ENCODE measurements at regions not wholly inside any gene's neighbourhood (a gene's known extent, or its start where the extent isn't known, plus 50 kb on each side); places are given as distances from the start of the nearest gene placed in this dataset.

DNA sequence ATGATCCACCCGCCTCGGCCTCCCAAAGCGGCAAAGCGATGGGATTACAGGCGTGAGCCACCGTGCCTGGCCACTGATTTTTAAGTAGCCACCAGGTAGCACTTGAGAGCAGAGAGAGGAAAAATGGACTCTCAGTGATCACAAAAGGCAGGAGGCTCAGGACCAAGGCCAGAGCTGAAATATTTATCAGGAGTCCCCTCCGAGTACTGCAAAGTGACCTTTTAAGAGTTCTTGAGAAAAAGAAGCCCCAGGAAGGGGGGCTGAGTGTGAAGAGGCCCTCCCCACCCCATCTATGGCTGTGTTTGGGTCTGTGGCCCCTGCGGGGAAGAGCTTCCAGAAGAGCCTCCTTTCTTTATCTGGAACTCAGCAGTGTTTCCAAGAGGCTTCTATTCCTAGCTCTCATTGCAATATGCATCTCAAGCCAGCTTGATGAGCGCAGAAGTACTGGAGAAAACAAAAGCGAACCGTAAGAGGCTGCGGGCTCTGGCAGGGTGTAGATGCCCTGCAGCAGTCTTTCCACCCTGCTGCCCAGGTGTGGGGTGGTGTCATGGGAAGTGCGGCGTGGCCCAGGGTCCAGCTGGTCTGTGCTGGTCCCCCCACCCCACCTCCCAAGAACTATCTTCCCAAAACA is 75.5 kb upstream of the CDK20 start:
- H3K27me3 ChIP-seq (ENCODE audit: control insufficient read depth, insufficient read depth, low read length), result no peaks in the 10 kb centered on the region
- H3K9me3 ChIP-seq (ENCODE audit: control insufficient read depth in 2 of 2, low read length in 2 of 2), result peaks cover 0 to 3% of the 10 kb centered on the region in 2 experiments
- no peak for ATAC-seq (ENCODE audit: low read depth in 2 of 2)
- no peaks in the 10 kb centered on the region for H3K4me1 ChIP-seq (ENCODE audit: control insufficient read depth, insufficient read depth, low read length, poor library complexity, severe bottlenecking)
- H3K36me3 ChIP-seq (ENCODE audit: control insufficient read depth, insufficient read depth, low read length), result no peaks in the 10 kb centered on the region
- no peak overlapping the region for H3K27ac ChIP-seq (ENCODE audit: insufficient read depth, low read length, poor library complexity, severe bottlenecking)
- Mint-ChIP-seq H3K4me3 (no peak overlapping the region), H3K27ac (no peak overlapping the region), H3K9me3 (peaks cover 0 to 6% (median 4%) of the 10 kb centered on the region in 7 donors), H3K27me3 (no peaks in the 10 kb centered on the region), H3K4me1 (peaks cover 0 to 9% (median 3%) of the 10 kb centered on the region in 4 donors), H3K36me3 (no peaks in the 10 kb centered on the region)
- no peak for DNase-seq
- no peak overlapping the region for H3K4me3 ChIP-seq (ENCODE audit: low read depth, low read length)

- peaks cover 12 to 15% of the 10 kb centered on the region in 2 experiments for H3K9me3 ChIP-seq (ENCODE audit: control insufficient read depth in 2 of 2, low read length in 2 of 2)
- peaks cover 4% of the 10 kb centered on the region for H3K27me3 Mint-ChIP-seq
- H3K27me3 ChIP-seq (ENCODE audit: control insufficient read depth, insufficient read depth, low read length), result no peaks in the 10 kb centered on the region
- no peaks in the 10 kb centered on the region for H3K36me3 ChIP-seq (ENCODE audit: control insufficient read depth, insufficient read depth, low read length)
- no peaks in the 10 kb centered on the region for H3K36me3 Mint-ChIP-seq
- H3K4me1 ChIP-seq (ENCODE audit: control insufficient read depth, insufficient read depth, low read length, poor library complexity, severe bottlenecking), result no peaks in the 10 kb centered on the region
- H3K4me3 ChIP-seq (ENCODE audit: low read depth, low read length), result no peak overlapping the region
- H3K27ac Mint-ChIP-seq, result no peak overlapping the region
- peaks cover 0 to 9% (median 4%) of the 10 kb centered on the region in 4 donors for H3K4me1 Mint-ChIP-seq
- no peak overlapping the region for H3K27ac ChIP-seq (ENCODE audit: insufficient read depth, low read length, poor library complexity, severe bottlenecking)
- peaks cover 0 to 22% (median 5%) of the 10 kb centered on the region in 7 donors for H3K9me3 Mint-ChIP-seq
- H3K4me3 Mint-ChIP-seq, result no peak overlapping the region
- no peak for ATAC-seq (ENCODE audit: low read depth in 2 of 2)
- DNase-seq, result no peak
Measured at GRCh38 chr9:88046542-88046941, 72.2 kb upstream of the CDK20 start.

DNA sequence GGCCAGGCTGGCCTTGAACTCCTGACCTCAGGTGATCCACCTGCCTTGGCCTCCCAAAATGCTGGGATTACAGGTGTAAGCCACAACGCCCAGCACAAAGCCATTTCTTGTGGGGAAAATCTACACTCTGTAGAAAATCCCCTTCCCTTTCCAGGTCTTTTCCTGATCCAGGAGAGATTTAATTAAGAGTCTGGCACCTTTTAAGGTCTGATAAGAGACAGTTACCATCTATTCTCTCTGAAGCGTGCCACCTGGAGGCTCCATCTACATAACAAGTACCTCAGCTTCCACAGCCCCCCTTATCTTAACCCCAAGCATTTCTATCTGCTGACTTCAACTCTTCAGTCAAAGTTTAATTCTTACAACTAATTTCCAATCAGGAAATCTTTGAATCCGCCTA is 71.4 kb upstream of the CDK20 start:
- no peak overlapping the region for H3K4me3 ChIP-seq (ENCODE audit: low read depth, low read length)
- no peak overlapping the region for H3K4me3 Mint-ChIP-seq
- DNase-seq (no peak), ATAC-seq (ENCODE audit: low read depth in 2 of 2) (no peak)
- no peaks in the 10 kb centered on the region for H3K36me3 ChIP-seq (ENCODE audit: control insufficient read depth, insufficient read depth, low read length)
- H3K27ac ChIP-seq (ENCODE audit: insufficient read depth, low read length, poor library complexity, severe bottlenecking), result no peak overlapping the region
- H3K27me3 ChIP-seq (ENCODE audit: control insufficient read depth, insufficient read depth, low read length), result no peaks in the 10 kb centered on the region
- H3K4me1 ChIP-seq (ENCODE audit: control insufficient read depth, insufficient read depth, low read length, poor library complexity, severe bottlenecking), result no peaks in the 10 kb centered on the region
- peaks cover 4% of the 10 kb centered on the region for H3K27me3 Mint-ChIP-seq
- H3K4me1 Mint-ChIP-seq, result peaks cover 0 to 12% (median 3%) of the 10 kb centered on the region in 4 donors
- H3K36me3 Mint-ChIP-seq, result no peaks in the 10 kb centered on the region
- H3K27ac Mint-ChIP-seq, result no peak overlapping the region
- H3K9me3 Mint-ChIP-seq, result peaks cover 0 to 22% (median 5%) of the 10 kb centered on the region in 7 donors
- peaks cover 12 to 15% of the 10 kb centered on the region in 2 experiments for H3K9me3 ChIP-seq (ENCODE audit: control insufficient read depth in 2 of 2, low read length in 2 of 2)

DNA sequence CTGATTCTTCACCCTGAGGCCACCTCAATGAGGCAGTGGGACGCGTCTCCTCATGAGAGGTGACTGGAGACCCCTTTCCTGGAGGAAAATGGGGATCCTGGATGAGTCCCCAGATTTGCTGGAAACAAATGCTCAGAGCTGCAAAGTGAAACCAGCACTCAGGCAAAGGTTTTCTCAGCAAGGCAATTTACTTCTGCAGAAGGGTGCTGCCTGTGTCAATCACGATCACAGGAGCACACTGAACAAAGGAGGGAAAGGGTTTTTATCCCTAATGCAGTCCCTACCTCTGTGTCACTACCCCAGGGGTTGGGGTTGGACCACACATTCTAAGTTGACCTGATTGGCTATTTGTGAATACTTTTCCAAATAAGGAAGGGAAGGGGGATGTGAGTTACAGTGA is 69.9 kb upstream of the CDK20 start:
- Mint-ChIP-seq H3K4me3 (no peak overlapping the region), H3K4me1 (peaks cover 0 to 8% (median 2%) of the 10 kb centered on the region in 4 donors), H3K36me3 (no peaks in the 10 kb centered on the region), H3K9me3 (peaks cover 0 to 22% (median 4%) of the 10 kb centered on the region in 7 donors), H3K27me3 (peaks cover 4% of the 10 kb centered on the region), H3K27ac (no peak overlapping the region)
- ATAC-seq (ENCODE audit: low read depth in 2 of 2), result no peak
- Histone ChIP-seq H3K27me3 (ENCODE audit: control insufficient read depth, insufficient read depth, low read length) (no peaks in the 10 kb centered on the region), H3K9me3 (ENCODE audit: control insufficient read depth in 2 of 2, low read length in 2 of 2) (peaks cover 12 to 15% of the 10 kb centered on the region in 2 experiments), H3K4me3 (ENCODE audit: low read depth, low read length) (no peak overlapping the region), H3K27ac (ENCODE audit: insufficient read depth, low read length, poor library complexity, severe bottlenecking) (no peak overlapping the region), H3K36me3 (ENCODE audit: control insufficient read depth, insufficient read depth, low read length) (no peaks in the 10 kb centered on the region), H3K4me1 (ENCODE audit: control insufficient read depth, insufficient read depth, low read length, poor library complexity, severe bottlenecking) (no peaks in the 10 kb centered on the region)
- DNase-seq, result no peak

GRCh38 chr9:88043647-88044046 is 69.3 kb upstream of the CDK20 start:
- no peak overlapping the region for H3K4me3 Mint-ChIP-seq
- H3K27me3 ChIP-seq (ENCODE audit: control insufficient read depth, insufficient read depth, low read length), result no peaks in the 10 kb centered on the region
- peaks cover 0 to 7% (median 2%) of the 10 kb centered on the region in 4 donors for H3K4me1 Mint-ChIP-seq
- H3K36me3 ChIP-seq (ENCODE audit: control insufficient read depth, insufficient read depth, low read length), result no peaks in the 10 kb centered on the region
- H3K27ac Mint-ChIP-seq, result no peak overlapping the region
- ATAC-seq (ENCODE audit: low read depth in 2 of 2) (no peak), DNase-seq (no peak)
- H3K4me3 ChIP-seq (ENCODE audit: low read depth, low read length), result no peak overlapping the region
- H3K9me3 ChIP-seq (ENCODE audit: control insufficient read depth in 2 of 2, low read length in 2 of 2), result peaks cover 12 to 19% of the 10 kb centered on the region in 2 experiments
- H3K9me3 Mint-ChIP-seq, result peaks cover 0 to 22% (median 6%) of the 10 kb centered on the region in 7 donors
- no peaks in the 10 kb centered on the region for H3K4me1 ChIP-seq (ENCODE audit: control insufficient read depth, insufficient read depth, low read length, poor library complexity, severe bottlenecking)
- peaks cover 4% of the 10 kb centered on the region for H3K27me3 Mint-ChIP-seq
- H3K27ac ChIP-seq (ENCODE audit: insufficient read depth, low read length, poor library complexity, severe bottlenecking), result no peak overlapping the region
- H3K36me3 Mint-ChIP-seq, result no peaks in the 10 kb centered on the region

DNA sequence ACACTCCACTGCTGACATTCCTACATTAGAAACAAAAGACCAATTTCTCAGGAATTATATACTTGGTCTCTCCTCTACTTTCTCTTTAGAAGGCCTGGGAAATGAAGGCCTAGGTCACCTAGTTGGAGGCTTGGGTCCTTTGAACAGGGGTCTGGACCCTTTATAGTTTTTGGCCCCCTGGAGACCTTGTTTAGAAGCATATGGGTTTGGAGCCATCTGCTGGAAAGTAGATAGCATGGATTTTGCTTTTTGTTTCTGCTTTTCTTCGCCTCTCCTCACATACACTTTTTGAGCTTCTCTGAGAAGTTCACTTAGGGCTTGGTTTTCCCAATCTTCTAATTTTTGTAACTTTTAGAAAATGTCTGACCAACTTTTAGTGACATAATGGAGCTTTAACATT is 67.1 kb upstream of the CDK20 start:
- Histone ChIP-seq H3K9me3 (ENCODE audit: control insufficient read depth in 2 of 2, low read length in 2 of 2) (peaks cover 16 to 41% of the 10 kb centered on the region in 2 experiments), H3K27ac (ENCODE audit: insufficient read depth, low read length, poor library complexity, severe bottlenecking) (no peak overlapping the region), H3K4me3 (ENCODE audit: low read depth, low read length) (no peak overlapping the region), H3K4me1 (ENCODE audit: control insufficient read depth, insufficient read depth, low read length, poor library complexity, severe bottlenecking) (no peaks in the 10 kb centered on the region), H3K27me3 (ENCODE audit: control insufficient read depth, insufficient read depth, low read length) (no peaks in the 10 kb centered on the region), H3K36me3 (ENCODE audit: control insufficient read depth, insufficient read depth, low read length) (no peaks in the 10 kb centered on the region)
- no peak overlapping the region for H3K27ac Mint-ChIP-seq
- H3K9me3 Mint-ChIP-seq, result peaks cover 0 to 32% (median 9%) of the 10 kb centered on the region in 7 donors
- peaks cover 0 to 7% (median 0%) of the 10 kb centered on the region in 4 donors for H3K4me1 Mint-ChIP-seq
- H3K4me3 Mint-ChIP-seq, result no peak overlapping the region
- ATAC-seq (ENCODE audit: low read depth in 2 of 2), result no peak
- no peaks in the 10 kb centered on the region for H3K36me3 Mint-ChIP-seq
- DNase-seq, result no peak
- H3K27me3 Mint-ChIP-seq, result peaks cover 4% of the 10 kb centered on the region

DNA sequence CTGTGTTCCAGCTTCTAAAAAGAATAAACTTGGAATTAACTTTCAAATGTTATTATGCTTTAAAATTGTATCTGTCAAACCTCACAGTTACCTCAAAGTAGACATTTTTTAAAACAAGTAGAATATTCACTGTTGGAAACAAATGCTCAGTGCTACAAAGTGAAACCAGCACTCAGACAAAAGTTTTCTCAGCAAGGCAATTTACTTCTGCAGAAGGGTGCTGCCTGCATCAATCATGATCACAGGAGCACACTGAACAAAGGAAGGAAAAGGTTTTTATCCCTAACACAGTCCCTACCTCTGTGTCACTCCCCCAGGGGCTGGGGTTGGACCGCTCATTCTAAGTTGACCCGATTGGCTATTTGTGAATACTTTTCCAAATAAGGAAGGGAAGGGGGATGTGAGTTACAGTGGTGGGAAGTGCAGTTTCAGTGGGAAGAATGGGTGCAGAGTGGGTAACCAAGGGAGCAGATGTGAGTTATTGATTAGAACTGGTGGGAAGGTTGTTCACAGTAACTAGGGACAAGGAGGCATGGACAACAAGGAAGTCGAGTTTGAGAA is 63.0 kb upstream of the CDK20 start:
- Histone ChIP-seq H3K9me3 (ENCODE audit: control insufficient read depth in 2 of 2, low read length in 2 of 2) (peaks cover 4 to 29% of the 10 kb centered on the region in 2 experiments), H3K4me1 (ENCODE audit: control insufficient read depth, insufficient read depth, low read length, poor library complexity, severe bottlenecking) (no peaks in the 10 kb centered on the region), H3K4me3 (ENCODE audit: low read depth, low read length) (no peak overlapping the region), H3K36me3 (ENCODE audit: control insufficient read depth, insufficient read depth, low read length) (no peaks in the 10 kb centered on the region), H3K27ac (ENCODE audit: insufficient read depth, low read length, poor library complexity, severe bottlenecking) (no peak overlapping the region), H3K27me3 (ENCODE audit: control insufficient read depth, insufficient read depth, low read length) (no peaks in the 10 kb centered on the region)
- ATAC-seq (ENCODE audit: low read depth in 2 of 2) (no peak), DNase-seq (no peak)
- Mint-ChIP-seq H3K36me3 (no peaks in the 10 kb centered on the region), H3K27me3 (peaks cover 9% of the 10 kb centered on the region), H3K4me3 (no peak overlapping the region), H3K27ac (no peak overlapping the region), H3K9me3 (peaks cover 0 to 22% (median 13%) of the 10 kb centered on the region in 7 donors), H3K4me1 (peaks cover 0 to 7% (median 0%) of the 10 kb centered on the region in 4 donors)

GRCh38 chr9:88034964-88035363 is 60.6 kb upstream of the CDK20 start:
- H3K4me3 Mint-ChIP-seq, result no peak overlapping the region
- peaks cover 4 to 29% of the 10 kb centered on the region in 2 experiments for H3K9me3 ChIP-seq (ENCODE audit: control insufficient read depth in 2 of 2, low read length in 2 of 2)
- H3K27ac ChIP-seq (ENCODE audit: insufficient read depth, low read length, poor library complexity, severe bottlenecking), result no peak overlapping the region
- no peaks in the 10 kb centered on the region for H3K4me1 ChIP-seq (ENCODE audit: control insufficient read depth, insufficient read depth, low read length, poor library complexity, severe bottlenecking)
- H3K27me3 Mint-ChIP-seq, result peaks cover 5% of the 10 kb centered on the region
- H3K27me3 ChIP-seq (ENCODE audit: control insufficient read depth, insufficient read depth, low read length), result no peaks in the 10 kb centered on the region
- H3K27ac Mint-ChIP-seq, result no peak overlapping the region
- no peaks in the 10 kb centered on the region for H3K4me1 Mint-ChIP-seq
- no peak overlapping the region for H3K4me3 ChIP-seq (ENCODE audit: low read depth, low read length)
- H3K36me3 ChIP-seq (ENCODE audit: control insufficient read depth, insufficient read depth, low read length), result no peaks in the 10 kb centered on the region
- no peak for DNase-seq
- peaks cover 0 to 19% (median 13%) of the 10 kb centered on the region in 7 donors for H3K9me3 Mint-ChIP-seq
- ATAC-seq (ENCODE audit: low read depth in 2 of 2), result no peak
- H3K36me3 Mint-ChIP-seq, result no peaks in the 10 kb centered on the region

All from CD4-positive, CD25-positive, alpha-beta regulatory T cell (primary cell).